SK-N-MC (cell line): ENCODE measurements at regions not wholly inside any gene's neighbourhood (a gene's known extent, or its start where the extent isn't known, plus 50 kb on each side); places are given as distances from the start of the nearest gene placed in this dataset.

Experiments
- DNase-seq: peaks from one replicate; pipeline ENCODE4 v3.0.0-alpha.2; 2011; ENCODE audit warnings: low read depth, low spot score
- H3K27ac ChIP-seq: fragments of 200-600 bp; sonication (generic); 2 replicates; pipeline ENCODE4 v1.5.1; 2016; ENCODE audit warnings: mixed run types
- H3K36me3 ChIP-seq: fragments of 200-600 bp; sonication (generic); 2 replicates; pipeline ENCODE4 v1.6.1; 2017; ENCODE audit warnings: antibody characterized with exemption, low read length, mixed read lengths; ENCODE audit not compliant: insufficient read depth
- H3K4me3 ChIP-seq: fragments of 200-600 bp; sonication (generic); 2 replicates; pipeline ENCODE4 v1.5.1; 2016
- H3K9ac ChIP-seq: fragments of 200-600 bp; sonication (generic); 2 replicates; pipeline ENCODE4 v1.8.0; 2017; ENCODE audit warnings: mixed run types, mixed read lengths; ENCODE audit not compliant: insufficient read length
- H3K9me3 ChIP-seq: fragments of 200-600 bp; sonication (generic); 2 replicates; pipeline ENCODE4 v1.6.1; 2017; ENCODE audit warnings: low read depth, mild to moderate bottlenecking, antibody characterized with exemption, low read length, moderate library complexity, mixed read lengths
- EZH2 ChIP-seq: fragments of 200-600 bp; sonication (generic); IDR thresholded peaks from one replicate; pipeline ENCODE4 v1.6.1; 2017; ENCODE audit warnings: antibody characterized with exemption
- FOXP2 ChIP-seq: optimal IDR thresholded peaks from 2 replicates; pipeline ENCODE3; 2011; ENCODE audit warnings: mild to moderate bottlenecking, moderate library complexity; ENCODE audit not compliant: insufficient read depth; ENCODE audit errors: extremely low read length, control extremely low read depth
- POLR2AphosphoS5 ChIP-seq: IDR thresholded peaks from 2 replicates; pipeline ENCODE4 v1.6.1; 2012; ENCODE audit warnings: mild to moderate bottlenecking, low read depth, low read length, borderline replicate concordance

GRCh38 chr13:112184261-112184660, 117.3 kb downstream of the SOX1 start:
- H3K36me3 ChIP-seq = no peaks in the 10 kb centered on the region
- H3K9ac ChIP-seq = no peak overlapping the region
- H3K9me3 ChIP-seq = no peaks in the 10 kb centered on the region
- H3K27ac ChIP-seq = no peak overlapping the region
- DNase-seq = no peak
- TF ChIP-seq FOXP2 = no peak
- TF ChIP-seq EZH2 = no peak
- TF ChIP-seq POLR2AphosphoS5 = no peak
- no peak overlapping the region for H3K4me3 ChIP-seq

- no peak for DNase-seq
- Histone ChIP-seq H3K9me3 (no peaks in the 10 kb centered on the region), H3K27ac (no peak overlapping the region), H3K4me3 (no peak overlapping the region), H3K36me3 (no peaks in the 10 kb centered on the region), H3K9ac (no peak overlapping the region)
- TF ChIP-seq POLR2AphosphoS5 = no peak
Observed at GRCh38 chr13:112184851-112185371, 118.0 kb downstream of the SOX1 start.

- no peak for DNase-seq
- H3K9ac ChIP-seq = no peak overlapping the region
- H3K9me3 ChIP-seq = no peaks in the 10 kb centered on the region
- TF ChIP-seq POLR2AphosphoS5 (no peak), EZH2 (no peak), FOXP2 (no peak)
- no peaks in the 10 kb centered on the region for H3K36me3 ChIP-seq
- no peak overlapping the region for H3K4me3 ChIP-seq
- no peak overlapping the region for H3K27ac ChIP-seq
Observed at GRCh38 chr13:112185466-112185865, 118.5 kb downstream of the SOX1 start.

GRCh38 chr13:112186091-112186490, 119.1 kb downstream of the SOX1 start:
- Histone ChIP-seq H3K9me3 (no peaks in the 10 kb centered on the region), H3K9ac (no peak overlapping the region), H3K36me3 (no peaks in the 10 kb centered on the region), H3K4me3 (no peak overlapping the region), H3K27ac (no peak overlapping the region)
- DNase-seq = no peak
- TF ChIP-seq POLR2AphosphoS5 (no peak), EZH2 (no peak), FOXP2 (no peak)

GRCh38 chr13:112187527-112188297, 120.8 kb downstream of the SOX1 start:
- DNase-seq = no peak
- Histone ChIP-seq H3K36me3 (no peaks in the 10 kb centered on the region), H3K4me3 (no peak overlapping the region), H3K27ac (no peak overlapping the region), H3K9ac (no peak overlapping the region), H3K9me3 (no peaks in the 10 kb centered on the region)
- TF ChIP-seq FOXP2 (no peak), EZH2 (no peak), POLR2AphosphoS5 (no peak)

GRCh38 chr13:112188298-112188610, 121.3 kb downstream of the SOX1 start:
- H3K9me3 ChIP-seq = no peaks in the 10 kb centered on the region
- no peaks in the 10 kb centered on the region for H3K36me3 ChIP-seq
- no peak overlapping the region for H3K27ac ChIP-seq
- no peak for TF ChIP-seq EZH2
- no peak for DNase-seq
- H3K4me3 ChIP-seq = no peak overlapping the region
- no peak overlapping the region for H3K9ac ChIP-seq

- no peaks in the 10 kb centered on the region for H3K9me3 ChIP-seq
- DNase-seq = no peak
- H3K4me3 ChIP-seq = no peak overlapping the region
- H3K36me3 ChIP-seq = no peaks in the 10 kb centered on the region
- no peak for TF ChIP-seq POLR2AphosphoS5
- TF ChIP-seq EZH2 = no peak
- no peak for TF ChIP-seq FOXP2
- no peak overlapping the region for H3K9ac ChIP-seq
- no peak overlapping the region for H3K27ac ChIP-seq
Observed at GRCh38 chr13:112193463-112194166, 126.7 kb downstream of the SOX1 start.

GRCh38 chr13:112194167-112194530, 127.2 kb downstream of the SOX1 start:
- Histone ChIP-seq H3K36me3 (no peaks in the 10 kb centered on the region), H3K27ac (no peak overlapping the region), H3K9ac (no peak overlapping the region), H3K9me3 (no peaks in the 10 kb centered on the region), H3K4me3 (no peak overlapping the region)
- no peak for DNase-seq
- TF ChIP-seq POLR2AphosphoS5 (no peak), FOXP2 (no peak), EZH2 (no peak)

GRCh38 chr13:112194579-112194978, 127.6 kb downstream of the SOX1 start:
- H3K27ac ChIP-seq = no peak overlapping the region
- H3K4me3 ChIP-seq = no peak overlapping the region
- H3K9me3 ChIP-seq = no peaks in the 10 kb centered on the region
- no peak for DNase-seq
- H3K9ac ChIP-seq = no peak overlapping the region
- H3K36me3 ChIP-seq = no peaks in the 10 kb centered on the region
- TF ChIP-seq FOXP2 (no peak), EZH2 (no peak), POLR2AphosphoS5 (no peak)
